DMS53 (cell line): ENCODE measurements at regions not wholly inside any gene's neighbourhood (a gene's known extent, or its start where the extent isn't known, plus 50 kb on each side); places are given as distances from the start of the nearest gene placed in this dataset.

Source experiments
- DNase-seq: peaks from one replicate; lab custom pipeline; 2025; lab: John Stamatoyannopoulos, UW

GRCh38 chr2:235264121-235264493 is 229.7 kb upstream of the AGAP1 start:
- peak; percentile 80 for DNase-seq

- DNase-seq: peak; percentile 63
Measured at GRCh38 chr2:235264512-235264911, 229.3 kb upstream of the AGAP1 start.

GRCh38 chr2:235265348-235265965 is 228.4 kb upstream of the AGAP1 start:
- no peak for DNase-seq

GRCh38 chr2:235267251-235267650 is 226.6 kb upstream of the AGAP1 start:
- no peak for DNase-seq

GRCh38 chr2:235268535-235268934 is 225.3 kb upstream of the AGAP1 start:
- DNase-seq: no peak

- no peak for DNase-seq
Measured at GRCh38 chr2:235270291-235270690, 223.6 kb upstream of the AGAP1 start.

- no peak for DNase-seq
Measured at GRCh38 chr2:235270956-235271355, 222.9 kb upstream of the AGAP1 start.

- no peak for DNase-seq
Measured at GRCh38 chr2:235271936-235272335, 221.9 kb upstream of the AGAP1 start.

- DNase-seq: no peak
Measured at GRCh38 chr2:235274023-235274422, 219.8 kb upstream of the AGAP1 start.

- no peak for DNase-seq
Measured at GRCh38 chr2:235277485-235277884, 216.4 kb upstream of the AGAP1 start.

GRCh38 chr2:235278771-235279355 is 215.0 kb upstream of the AGAP1 start:
- DNase-seq: no peak

GRCh38 chr2:235279965-235280364 is 213.9 kb upstream of the AGAP1 start:
- DNase-seq: no peak

- no peak for DNase-seq
Measured at GRCh38 chr2:235283246-235283645, 210.6 kb upstream of the AGAP1 start.

- no peak for DNase-seq
Measured at GRCh38 chr2:235286622-235287374, 207.0 kb upstream of the AGAP1 start.

- no peak for DNase-seq
Measured at GRCh38 chr2:235287375-235287733, 206.5 kb upstream of the AGAP1 start.

- DNase-seq: no peak
Measured at GRCh38 chr2:235291461-235291860, 202.4 kb upstream of the AGAP1 start.

GRCh38 chr2:235293061-235293460 is 200.8 kb upstream of the AGAP1 start:
- DNase-seq: no peak

GRCh38 chr2:235295831-235296230 is 198.0 kb upstream of the AGAP1 start:
- DNase-seq: no peak

GRCh38 chr2:235300368-235301201 is 193.3 kb upstream of the AGAP1 start:
- DNase-seq: no peak

GRCh38 chr2:235301202-235302076 is 192.4 kb upstream of the AGAP1 start:
- no peak for DNase-seq

- DNase-seq: no peak
Measured at GRCh38 chr2:235302263-235302662, 191.6 kb upstream of the AGAP1 start.
